Naive thymus-derived CD4-positive, alpha-beta T cell (primary cell): ENCODE measurements at regions not wholly inside any gene's neighbourhood (a gene's known extent, or its start where the extent isn't known, plus 50 kb on each side); places are given as distances from the start of the nearest gene placed in this dataset.

Experiments
- ATAC-seq: fragments of 150-1000 bp; cut with Tn5 transposase; 2 replicates; pipeline ENCODE4 v1.10.0; 2021; ENCODE audit warnings: mild to moderate bottlenecking, moderate library complexity
- CTCF ChIA-PET: fragments of 350-600 bp; sonication (Branson Sonifier 250); formaldehyde crosslinking; loops from one replicate; lab custom pipeline; 2021; ENCODE audit warnings: antibody characterized with exemption; lab: Charles Lee
- POLR2A ChIA-PET: fragments of 350-600 bp; sonication (Branson Sonifier 250); formaldehyde crosslinking; loops from one replicate; lab custom pipeline; 2021; ENCODE audit warnings: antibody characterized with exemption, inconsistent platforms; lab: Charles Lee
- DNase-seq, 9 donors: peaks; one replicate each; pipeline versions ENCODE4 v3.0.0 to v3.0.0-alpha.2; 2020 to 2022; ENCODE audit warnings: mixed read lengths in 1 of 9
- H3K27ac ChIP-seq: one replicate; pipeline ENCODE4 v1.7.0; 2013; ENCODE audit warnings: mild to moderate bottlenecking, low read depth, low read length, moderate library complexity
- H3K27me3 ChIP-seq, 2 donors: one replicate each; pipeline ENCODE4 v1.7.0; 2013; ENCODE audit warnings: low read length in 2 of 2, mild to moderate bottlenecking in 2 of 2, moderate library complexity in 2 of 2; ENCODE audit not compliant: control insufficient read depth in 2 of 2, insufficient read depth in 2 of 2
- H3K36me3 ChIP-seq, 3 experiments: 1 replicate in 2 of 3; 2 replicates in 1 of 3; pipeline ENCODE4 v1.7.0; 2013; ENCODE audit warnings: low read length in 3 of 3, mild to moderate bottlenecking in 3 of 3, moderate library complexity in 1 of 3; ENCODE audit not compliant: insufficient read depth in 3 of 3, control insufficient read depth in 2 of 3
- H3K4me1 ChIP-seq, 2 donors: one replicate each; pipeline ENCODE4 v1.7.0; 2013; ENCODE audit warnings: low read length in 2 of 2, mild to moderate bottlenecking in 2 of 2, moderate library complexity in 1 of 2; ENCODE audit not compliant: control insufficient read depth in 2 of 2, insufficient read depth in 2 of 2
- H3K4me3 ChIP-seq: 2 replicates; pipeline ENCODE4 v1.7.0; 2013; ENCODE audit warnings: mild to moderate bottlenecking, low read length
- H3K9me3 ChIP-seq, 3 experiments: 1 replicate in 2 of 3; 2 replicates in 1 of 3; pipeline ENCODE4 v1.7.0; 2013; ENCODE audit warnings: low read length in 3 of 3; ENCODE audit not compliant: control insufficient read depth in 2 of 3
- H3K27ac Mint-ChIP-seq, 9 donors: one replicate each; pipeline ENCODE4 v1.8.0; 2020 to 2022; ENCODE audit warnings: mixed read lengths in 9 of 9, mild to moderate bottlenecking in 8 of 9, moderate library complexity in 5 of 9, inconsistent platforms in 2 of 9
- H3K27me3 Mint-ChIP-seq, 5 donors: one replicate each; pipeline ENCODE4 v1.8.0; 2021 to 2022; ENCODE audit warnings: mixed read lengths in 5 of 5, mild to moderate bottlenecking in 1 of 5
- H3K36me3 Mint-ChIP-seq, 5 donors: one replicate each; pipeline ENCODE4 v1.8.0; 2020 to 2022; ENCODE audit warnings: mixed read lengths in 5 of 5, mild to moderate bottlenecking in 3 of 5, inconsistent platforms in 1 of 5
- H3K4me1 Mint-ChIP-seq, 7 donors: one replicate each; pipeline ENCODE4 v1.8.0; 2020 to 2022; ENCODE audit warnings: mixed read lengths in 7 of 7, mild to moderate bottlenecking in 3 of 7, inconsistent platforms in 1 of 7
- H3K4me3 Mint-ChIP-seq, 10 donors: one replicate each; pipeline ENCODE4 v1.8.0; 2020 to 2022; ENCODE audit warnings: mild to moderate bottlenecking in 10 of 10, mixed read lengths in 10 of 10, moderate library complexity in 6 of 10, inconsistent platforms in 2 of 10
- H3K9me3 Mint-ChIP-seq, 11 donors: one replicate each; pipeline ENCODE4 v1.8.0; 2020 to 2022; ENCODE audit warnings: mixed read lengths in 11 of 11, mild to moderate bottlenecking in 4 of 11, inconsistent platforms in 1 of 11, moderate library complexity in 1 of 11
- intact Hi-C, 2 donors: fragments of 100-400 bp; cut with micrococcal nuclease; formaldehyde crosslinking; loops; one replicate each; pipeline ENCODE4 v1.15.1; 2023

- no peaks in the 10 kb centered on the region for H3K9me3 ChIP-seq
- H3K27ac Mint-ChIP-seq, result no peak overlapping the region
- H3K36me3 Mint-ChIP-seq, result no peaks in the 10 kb centered on the region
- no peaks in the 10 kb centered on the region for H3K36me3 ChIP-seq
- POLR2A ChIA-PET, result no interaction called here
- H3K4me1 Mint-ChIP-seq, result no peaks in the 10 kb centered on the region
- no peak overlapping the region for H3K4me3 ChIP-seq
- intact Hi-C loops, result no loop called here
- peaks cover 0 to 6% (median 6%) of the 10 kb centered on the region in 5 donors for H3K27me3 Mint-ChIP-seq
- H3K4me1 ChIP-seq, result no peaks in the 10 kb centered on the region
- no peak for DNase-seq
- ATAC-seq, result no peak
- CTCF ChIA-PET, result no interaction called here
- H3K9me3 Mint-ChIP-seq, result no peaks in the 10 kb centered on the region
- no peaks in the 10 kb centered on the region for H3K27me3 ChIP-seq
- H3K27ac ChIP-seq, result no peak overlapping the region
- H3K4me3 Mint-ChIP-seq, result no peak overlapping the region
Measured at GRCh38 chr1:30540611-30541192, 182.7 kb downstream of the MATN1 start.

GRCh38 chr1:30539884-30540283 is 183.5 kb downstream of the MATN1 start:
- Mint-ChIP-seq H3K4me3 (no peak overlapping the region), H3K9me3 (no peaks in the 10 kb centered on the region), H3K4me1 (no peaks in the 10 kb centered on the region), H3K27me3 (peaks cover 0 to 10% (median 0%) of the 10 kb centered on the region in 5 donors), H3K36me3 (no peaks in the 10 kb centered on the region), H3K27ac (no peak overlapping the region)
- no peaks in the 10 kb centered on the region for H3K27me3 ChIP-seq
- intact Hi-C loops, result no loop called here
- no peaks in the 10 kb centered on the region for H3K4me1 ChIP-seq
- no peaks in the 10 kb centered on the region for H3K36me3 ChIP-seq
- ChIA-PET POLR2A (no interaction called here), CTCF (no interaction called here)
- H3K9me3 ChIP-seq, result no peaks in the 10 kb centered on the region
- H3K4me3 ChIP-seq, result no peak overlapping the region
- DNase-seq (no peak), ATAC-seq (no peak)
- H3K27ac ChIP-seq, result no peak overlapping the region

- Histone ChIP-seq H3K27ac (no peak overlapping the region), H3K9me3 (no peaks in the 10 kb centered on the region), H3K36me3 (no peaks in the 10 kb centered on the region), H3K4me3 (no peak overlapping the region), H3K27me3 (no peaks in the 10 kb centered on the region), H3K4me1 (no peaks in the 10 kb centered on the region)
- Mint-ChIP-seq H3K27ac (no peak overlapping the region), H3K36me3 (no peaks in the 10 kb centered on the region), H3K4me1 (no peaks in the 10 kb centered on the region), H3K27me3 (peaks cover 0 to 6% (median 0%) of the 10 kb centered on the region in 5 donors), H3K4me3 (no peak overlapping the region), H3K9me3 (no peaks in the 10 kb centered on the region)
- no peak for DNase-seq
- ATAC-seq, result no peak
- intact Hi-C loops, result no loop called here
- POLR2A ChIA-PET, result no interaction called here
- CTCF ChIA-PET, result no interaction called here
Measured at GRCh38 chr1:30538993-30539867, 184.2 kb downstream of the MATN1 start.

- ATAC-seq (no peak), DNase-seq (no peak)
- Histone ChIP-seq H3K27me3 (no peaks in the 10 kb centered on the region), H3K4me3 (no peak overlapping the region), H3K36me3 (no peaks in the 10 kb centered on the region), H3K27ac (no peak overlapping the region), H3K4me1 (no peaks in the 10 kb centered on the region), H3K9me3 (no peaks in the 10 kb centered on the region)
- H3K4me1 Mint-ChIP-seq, result no peaks in the 10 kb centered on the region
- no peak overlapping the region for H3K4me3 Mint-ChIP-seq
- no peaks in the 10 kb centered on the region for H3K9me3 Mint-ChIP-seq
- POLR2A ChIA-PET, result no interaction called here
- H3K36me3 Mint-ChIP-seq, result no peaks in the 10 kb centered on the region
- intact Hi-C loops, result no loop called here
- CTCF ChIA-PET, result no interaction called here
- peaks cover 0 to 6% (median 0%) of the 10 kb centered on the region in 5 donors for H3K27me3 Mint-ChIP-seq
- no peak overlapping the region for H3K27ac Mint-ChIP-seq
Measured at GRCh38 chr1:30538226-30538992, 185.0 kb downstream of the MATN1 start.

GRCh38 chr1:30537279-30537678 is 186.1 kb downstream of the MATN1 start:
- Histone ChIP-seq H3K27me3 (no peaks in the 10 kb centered on the region), H3K9me3 (no peaks in the 10 kb centered on the region), H3K36me3 (no peaks in the 10 kb centered on the region), H3K27ac (no peak overlapping the region), H3K4me1 (no peaks in the 10 kb centered on the region), H3K4me3 (no peak overlapping the region)
- ChIA-PET POLR2A (no interaction called here), CTCF (no interaction called here)
- Mint-ChIP-seq H3K4me1 (no peaks in the 10 kb centered on the region), H3K36me3 (no peaks in the 10 kb centered on the region), H3K27ac (no peak overlapping the region), H3K9me3 (peaks cover 0 to 4% (median 0%) of the 10 kb centered on the region in 11 donors), H3K27me3 (peaks cover 0 to 14% (median 6%) of the 10 kb centered on the region in 5 donors), H3K4me3 (no peak overlapping the region)
- ATAC-seq (no peak), DNase-seq (no peak)
- intact Hi-C loops, result no loop called here

- CTCF ChIA-PET, result no interaction called here
Measured at GRCh38 chr1:30536530-30536929, 186.9 kb downstream of the MATN1 start.

More at GRCh38 chr1:30536530-30536929, 186.9 kb downstream of the MATN1 start:
- DNase-seq (no peak), ATAC-seq (no peak)
- H3K4me1 ChIP-seq, result no peaks in the 10 kb centered on the region
- no peaks in the 10 kb centered on the region for H3K9me3 ChIP-seq
- H3K4me3 ChIP-seq, result no peak overlapping the region
- H3K36me3 Mint-ChIP-seq, result no peaks in the 10 kb centered on the region
- H3K36me3 ChIP-seq, result no peaks in the 10 kb centered on the region
- POLR2A ChIA-PET, result no interaction called here
- no peaks in the 10 kb centered on the region for H3K27me3 ChIP-seq
- H3K4me3 Mint-ChIP-seq, result no peak overlapping the region
- peaks cover 0 to 15% (median 6%) of the 10 kb centered on the region in 5 donors for H3K27me3 Mint-ChIP-seq
- no peak overlapping the region for H3K27ac Mint-ChIP-seq
- H3K9me3 Mint-ChIP-seq, result peaks cover 0 to 4% (median 0%) of the 10 kb centered on the region in 11 donors
- no peak overlapping the region for H3K27ac ChIP-seq
- intact Hi-C loops, result no loop called here
- no peaks in the 10 kb centered on the region for H3K4me1 Mint-ChIP-seq
